IPS DF 19.7 (cell line): ENCODE measurements at regions not wholly inside any gene's neighbourhood (a gene's known extent, or its start where the extent isn't known, plus 50 kb on each side); places are given as distances from the start of the nearest gene placed in this dataset.
"Not testable (repeated sequence)": the region's sequence is repeated elsewhere in the genome, so short reads cannot be mapped to it uniquely, and the experiment has no call there.

Experiments used
- DNase-seq: peaks from one replicate; pipeline ENCODE4 v3.0.0-alpha.2; 2013; ENCODE audit warnings: low read depth, low spot score

DNA sequence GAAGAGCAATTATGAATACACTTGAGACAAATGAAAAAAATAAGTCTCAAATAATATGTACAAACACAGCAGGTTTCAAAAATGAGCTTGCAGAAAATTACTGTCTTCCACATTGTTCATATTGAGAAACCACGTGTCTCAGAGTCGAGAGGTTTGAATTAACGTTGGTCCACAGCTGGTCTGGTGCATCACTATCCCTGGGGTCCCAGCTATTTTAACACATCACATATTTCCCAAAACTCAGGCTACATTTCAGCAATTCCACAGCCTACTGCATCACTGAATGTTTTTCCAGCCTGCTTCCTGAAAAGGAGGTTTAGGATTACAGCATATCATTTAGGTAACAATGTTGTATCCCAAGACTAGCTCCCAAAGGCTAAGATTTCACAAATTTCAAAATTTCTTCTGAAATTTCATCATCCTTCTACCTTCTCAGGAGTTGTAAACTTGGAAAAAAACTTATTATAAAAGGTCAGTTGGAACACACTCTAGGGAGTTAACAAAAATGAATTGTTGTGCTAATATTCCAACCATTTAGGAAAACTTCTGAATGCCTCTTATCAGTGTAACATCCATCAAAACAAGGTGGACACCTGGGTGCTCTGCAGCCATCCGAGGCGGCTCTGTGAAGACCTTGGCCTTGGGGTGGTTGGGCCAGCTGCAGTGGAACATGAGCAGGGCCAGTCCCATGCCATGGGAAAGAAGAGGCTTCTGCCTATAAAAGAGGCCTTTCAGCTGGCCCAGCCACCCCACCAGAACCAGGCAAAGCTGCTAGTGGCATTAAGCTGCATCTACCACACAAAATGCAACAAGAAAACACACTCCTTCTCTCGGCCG lies 198.1 kb upstream of the RBBP8 start:
- DNase-seq, result no peak

DNA sequence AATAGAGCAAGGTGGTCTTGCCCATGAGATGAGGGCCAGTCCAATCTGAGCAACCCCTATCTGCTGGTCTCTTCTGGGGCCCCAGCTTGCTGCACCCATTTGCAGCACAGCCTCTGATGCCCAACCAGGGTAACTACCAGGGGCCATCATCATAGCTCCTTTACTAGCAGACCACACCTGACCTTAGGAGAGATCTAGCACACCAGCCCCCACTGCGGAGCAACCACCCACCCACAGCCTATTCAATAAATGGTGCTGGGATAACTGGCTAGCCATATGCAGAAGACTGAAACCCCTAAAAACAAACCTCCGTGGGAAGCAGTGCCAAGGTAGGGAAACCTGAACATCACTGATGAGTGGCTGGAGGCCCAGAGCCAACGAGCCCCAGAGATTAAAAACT lies 196.1 kb upstream of the RBBP8 start:
- no peak for DNase-seq

DNA sequence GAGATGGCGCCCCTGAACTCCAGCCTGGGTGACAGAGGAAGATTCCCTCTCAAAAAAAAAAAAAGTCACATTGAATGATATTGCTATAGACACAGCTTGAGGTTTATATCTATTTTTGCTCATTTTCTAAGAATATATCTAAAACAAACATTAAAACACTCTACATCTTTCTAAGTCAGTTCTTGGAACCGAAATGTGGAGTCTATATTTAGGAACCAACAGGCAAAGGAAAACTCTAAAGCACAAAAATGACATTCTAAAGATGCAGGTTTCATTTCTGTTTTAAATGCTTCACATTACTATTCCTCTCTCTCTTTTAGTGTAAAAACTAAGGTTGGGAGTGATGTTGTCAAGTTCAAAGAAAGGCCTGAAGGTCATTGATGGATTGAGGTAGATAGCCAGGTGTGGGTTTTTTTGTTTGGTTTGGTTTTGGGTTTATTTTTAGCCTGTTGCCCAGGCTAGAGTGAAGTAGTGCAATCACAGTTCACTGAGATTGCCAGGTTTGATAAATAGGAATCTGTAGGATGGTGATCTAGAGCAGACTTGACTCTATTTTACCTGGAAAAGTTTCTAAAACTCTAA lies 194.0 kb upstream of the RBBP8 start:
- no peak for DNase-seq

DNA sequence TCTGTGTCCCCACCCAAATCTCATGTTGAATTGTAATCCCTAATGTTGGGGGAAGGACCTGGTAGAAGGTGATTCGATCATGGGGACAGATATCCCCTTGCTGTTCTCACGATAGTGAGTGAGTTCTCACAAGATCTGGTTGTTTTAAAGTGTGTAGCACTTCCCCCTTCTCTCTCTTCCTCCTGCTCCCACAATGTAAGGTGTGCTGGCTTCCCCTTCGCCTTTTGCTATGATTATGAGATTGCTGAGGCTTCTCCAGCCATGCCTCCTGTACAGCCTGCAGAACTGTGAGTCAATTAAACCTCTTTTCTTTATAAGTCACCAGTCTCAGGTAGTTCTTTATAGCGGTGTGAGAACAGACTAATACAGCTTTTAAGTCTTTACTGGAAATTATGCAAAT lies 193.3 kb upstream of the RBBP8 start:
- DNase-seq, result no peak

DNA sequence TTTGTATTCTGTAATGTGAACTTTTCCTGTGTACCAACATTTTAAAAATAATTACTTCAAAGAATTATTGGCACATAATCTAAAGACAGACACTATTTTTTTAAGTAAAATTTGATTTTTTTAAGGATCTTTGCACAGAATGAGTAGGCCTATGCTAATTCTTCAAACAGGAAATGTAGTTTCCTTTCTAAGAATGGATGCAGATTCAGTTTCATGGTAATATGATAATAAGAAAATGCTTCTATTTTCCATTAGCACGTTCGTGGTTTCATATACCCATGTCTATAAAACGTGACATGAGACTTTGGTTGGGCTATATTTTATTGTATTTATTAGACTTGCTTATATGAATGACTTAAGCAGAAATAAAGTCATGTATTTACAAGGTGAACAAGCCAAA lies 191.8 kb upstream of the RBBP8 start:
- DNase-seq, result no peak

DNA sequence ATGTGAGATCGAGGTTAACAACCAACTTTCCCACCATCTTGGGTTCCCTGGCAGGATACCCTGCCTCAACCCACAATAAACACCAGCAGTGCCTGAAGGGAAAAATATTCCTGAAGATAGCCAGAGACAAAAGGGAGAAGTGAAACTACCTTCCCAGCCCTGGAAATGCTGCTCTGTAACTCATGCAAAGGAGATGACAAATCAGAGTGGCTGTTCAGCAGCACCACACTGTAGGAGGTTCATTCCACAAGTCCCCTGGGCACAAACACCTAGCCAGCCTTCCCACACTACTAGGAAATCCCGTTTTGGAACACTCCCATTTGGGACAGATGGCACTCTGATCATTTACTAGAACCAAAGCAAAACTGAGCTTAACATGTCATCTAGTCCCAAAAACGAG lies 190.7 kb upstream of the RBBP8 start:
- no peak for DNase-seq

DNA sequence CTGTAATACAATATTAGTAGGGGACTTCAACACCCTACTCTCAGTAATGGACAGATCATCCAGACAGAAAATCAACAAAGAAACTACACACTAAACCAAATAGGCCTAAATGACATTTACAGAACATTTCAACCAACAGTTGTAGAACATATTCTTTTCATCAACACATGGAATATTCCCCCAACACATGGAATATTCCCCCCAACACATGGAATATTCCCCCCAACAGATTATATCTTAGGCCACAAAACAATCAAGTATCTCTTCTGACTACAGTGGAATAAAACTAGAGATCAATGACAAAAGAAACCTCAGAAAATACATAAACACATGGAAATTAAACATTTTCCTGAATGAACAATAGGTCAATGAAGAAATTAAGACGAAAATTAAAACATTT lies 187.2 kb upstream of the RBBP8 start:
- DNase-seq, result no peak

DNA sequence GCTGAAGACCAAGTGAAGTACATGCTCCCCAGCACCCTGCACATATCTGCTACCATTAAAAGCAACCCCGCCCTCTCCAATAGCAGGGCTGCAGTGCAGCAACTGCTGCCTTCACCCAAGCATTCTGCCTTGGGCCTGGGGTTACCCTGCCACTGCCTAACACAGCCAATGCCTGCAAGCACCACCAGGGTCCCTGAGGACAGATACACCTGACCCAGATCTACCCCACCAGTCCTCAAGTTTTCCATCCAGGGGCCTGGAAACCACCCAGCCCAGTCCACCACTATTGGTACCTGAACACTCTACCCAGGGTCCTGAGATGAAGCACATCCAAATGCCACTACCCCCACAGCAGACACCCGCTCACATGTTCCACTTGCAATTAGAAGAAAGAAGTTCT lies 181.1 kb upstream of the RBBP8 start:
- no peak for DNase-seq

DNA sequence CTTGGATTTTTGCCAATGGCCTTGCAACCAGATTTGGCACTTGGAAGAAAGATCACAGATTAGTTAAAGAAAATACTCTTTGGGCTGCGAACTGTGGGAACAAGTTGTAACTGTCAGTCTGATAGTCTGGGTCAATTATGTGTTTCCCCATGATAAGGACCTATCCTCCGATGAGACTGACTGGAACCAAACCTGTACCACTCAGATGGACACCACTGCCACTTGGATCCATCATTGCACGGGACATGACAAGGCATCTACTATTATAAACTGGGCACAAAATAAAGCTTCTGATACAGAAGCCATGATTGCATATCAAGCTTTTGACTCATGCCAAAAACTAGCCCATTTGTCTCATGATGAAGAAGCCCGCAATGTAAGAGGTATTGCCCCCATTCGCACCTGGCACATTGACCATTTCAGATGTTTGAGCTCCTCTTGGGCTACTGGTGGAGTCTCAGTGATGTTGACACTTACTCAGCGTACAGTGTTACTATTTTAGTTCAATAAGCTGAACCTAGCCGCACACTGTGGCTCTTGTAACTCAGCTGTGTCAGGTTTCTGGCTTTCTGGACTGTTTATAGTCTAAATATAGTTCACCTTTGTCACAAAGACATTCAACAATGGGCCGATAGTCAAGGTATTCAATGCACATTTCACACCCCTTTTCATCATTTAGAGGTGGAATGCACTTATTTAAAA lies 179.8 kb upstream of the RBBP8 start:
- no peak for DNase-seq

DNA sequence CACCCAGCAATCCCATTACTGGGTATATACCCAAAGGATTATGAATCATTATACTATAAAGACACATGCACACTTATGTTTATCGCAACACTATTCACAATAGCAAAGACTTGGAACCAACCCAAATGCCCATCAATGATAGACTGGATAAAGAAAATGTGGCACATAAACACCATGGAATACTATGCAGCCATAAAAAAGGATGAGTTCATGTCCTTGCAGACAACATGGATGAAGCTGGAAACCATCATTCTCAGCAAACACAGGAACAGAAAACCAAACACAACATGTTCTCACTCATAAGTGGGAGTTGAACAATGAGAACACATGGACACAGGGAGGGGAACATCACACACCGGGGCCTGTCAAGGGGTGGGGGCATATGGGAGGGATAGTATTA lies 169.1 kb upstream of the RBBP8 start:
- DNase-seq, result not testable (repeated sequence)

DNA sequence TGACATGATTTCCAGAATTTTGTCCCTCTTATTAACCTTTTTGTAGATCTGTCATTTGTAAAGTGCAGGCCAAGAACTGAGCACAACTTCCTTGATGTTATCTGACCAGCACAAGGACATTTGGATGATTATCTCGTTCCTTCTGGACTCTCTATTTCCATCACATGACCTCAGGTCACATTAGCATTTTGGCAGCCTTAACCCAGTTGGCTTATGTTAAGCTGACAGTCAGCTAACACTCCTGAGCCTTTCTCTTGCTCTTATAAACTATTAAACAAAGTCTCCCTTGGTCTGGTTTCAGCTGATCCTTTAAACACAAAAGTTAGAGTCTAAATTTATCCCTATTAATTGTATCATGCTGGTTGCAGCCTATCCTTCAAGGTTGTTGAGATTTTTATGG lies 167.2 kb upstream of the RBBP8 start:
- no peak for DNase-seq

DNA sequence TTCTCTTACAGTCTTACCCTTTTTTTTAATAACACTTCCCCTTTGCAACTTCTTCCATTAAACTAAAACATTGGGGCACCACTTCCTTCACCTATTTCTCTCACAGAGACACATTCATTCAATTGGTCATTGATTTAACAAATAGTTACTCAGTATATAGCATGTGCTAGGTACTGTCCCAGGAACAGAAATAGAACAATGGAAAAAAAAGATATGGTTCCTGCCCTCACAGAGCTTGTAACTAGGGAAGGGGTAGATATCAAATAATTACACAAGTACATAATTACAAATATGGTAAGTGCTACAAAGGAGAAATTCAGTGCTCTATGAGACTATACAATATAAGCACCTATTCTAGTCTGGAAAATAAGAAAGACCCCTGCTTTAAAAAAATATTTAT lies 165.5 kb upstream of the RBBP8 start:
- no peak for DNase-seq

DNA sequence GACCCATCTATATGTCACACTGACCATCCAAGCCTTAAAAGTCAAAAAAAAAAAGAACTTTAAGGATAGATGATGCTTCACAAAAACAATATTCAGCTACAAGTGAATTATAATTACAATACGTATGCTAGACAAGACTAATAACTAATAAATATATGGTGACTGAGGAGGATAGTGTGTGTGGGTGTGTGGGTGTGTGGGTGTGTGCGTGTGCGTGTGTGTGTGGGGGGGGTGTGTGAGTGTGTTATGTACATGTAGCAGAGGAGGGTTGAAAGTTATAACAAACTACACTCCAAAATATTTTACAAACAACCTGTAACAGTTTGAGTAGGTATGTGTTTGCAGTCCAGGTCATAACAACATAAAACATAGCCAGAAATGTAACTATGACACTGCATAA lies 159.2 kb upstream of the RBBP8 start:
- no peak for DNase-seq

DNA sequence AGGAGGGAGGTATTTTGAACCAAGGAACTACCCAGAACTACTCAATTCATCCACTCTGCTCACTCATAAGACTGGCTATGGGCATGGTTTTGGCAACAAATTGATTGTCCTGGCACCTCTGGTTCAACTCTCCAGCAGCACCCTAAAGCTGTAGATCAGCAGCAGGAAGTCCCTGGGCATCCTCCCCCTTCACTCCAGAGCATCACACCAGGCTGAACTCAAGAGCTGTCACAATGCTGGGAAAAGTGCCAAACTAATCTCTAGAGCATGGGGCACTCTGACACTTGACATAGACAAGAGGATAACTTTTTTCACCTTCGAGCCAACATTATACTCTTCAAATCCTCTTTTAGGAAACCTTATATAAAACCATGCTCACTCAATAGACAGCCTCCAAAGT lies 154.1 kb upstream of the RBBP8 start:
- no peak for DNase-seq

DNA sequence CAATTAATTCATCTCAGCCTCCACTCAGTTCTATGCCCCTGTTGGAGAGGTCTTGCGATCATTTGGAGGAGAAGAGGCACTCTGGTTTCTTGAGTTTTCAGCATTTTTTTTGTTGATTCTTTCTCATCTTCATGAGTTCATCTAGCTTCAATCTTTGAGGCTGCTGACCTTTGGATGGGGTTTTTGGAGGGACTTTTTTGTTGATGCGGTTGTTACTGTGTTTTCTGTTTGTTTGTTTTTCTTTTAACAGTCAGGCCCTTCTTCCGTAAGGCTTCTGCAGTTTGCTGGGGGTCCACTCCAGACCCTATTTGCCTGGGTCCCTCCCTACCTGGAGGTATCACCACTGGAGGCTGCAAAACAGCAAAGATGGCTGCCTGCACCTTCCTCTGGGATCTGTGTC lies 149.9 kb upstream of the RBBP8 start:
- DNase-seq, result no peak

DNA sequence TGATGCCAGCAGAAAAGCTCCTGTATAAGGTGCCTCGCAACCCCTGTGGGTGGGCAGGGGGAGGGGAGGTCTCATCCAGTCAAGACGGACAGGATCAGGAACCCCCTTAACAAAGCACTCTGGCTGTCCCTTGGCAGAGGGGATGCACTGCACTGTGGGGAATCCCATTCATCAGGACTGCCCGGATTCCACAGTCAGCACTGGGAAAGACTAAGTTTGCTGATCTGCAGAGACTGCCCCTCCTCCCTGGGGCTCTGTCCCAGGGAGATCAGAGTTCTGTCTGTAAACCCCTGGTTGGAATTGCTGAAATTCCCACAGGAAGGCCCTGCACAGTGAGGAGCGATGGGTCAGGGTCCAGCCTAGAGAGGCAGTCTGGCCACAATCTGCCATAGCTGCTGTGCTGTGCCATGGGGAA lies 149.5 kb upstream of the RBBP8 start:
- DNase-seq, result no peak

DNA sequence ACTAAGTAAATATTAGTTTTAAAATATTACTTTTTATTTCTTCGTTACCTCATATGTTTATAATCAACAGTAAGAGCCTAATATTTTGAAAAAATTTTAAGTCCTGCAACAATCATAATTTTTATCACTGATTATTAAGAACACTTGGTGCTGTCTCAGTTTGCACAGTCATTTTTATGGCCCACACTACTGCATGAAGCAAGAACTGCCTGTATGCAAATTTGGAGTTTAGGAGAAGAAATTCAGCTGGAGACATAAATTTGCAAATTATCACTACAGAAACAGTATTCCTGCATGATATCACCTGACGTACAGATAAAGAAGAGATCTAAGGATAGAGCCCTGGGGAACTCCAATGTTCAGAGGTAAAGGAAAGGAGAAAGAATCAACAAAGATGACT lies 144.1 kb upstream of the RBBP8 start:
- no peak for DNase-seq

DNA sequence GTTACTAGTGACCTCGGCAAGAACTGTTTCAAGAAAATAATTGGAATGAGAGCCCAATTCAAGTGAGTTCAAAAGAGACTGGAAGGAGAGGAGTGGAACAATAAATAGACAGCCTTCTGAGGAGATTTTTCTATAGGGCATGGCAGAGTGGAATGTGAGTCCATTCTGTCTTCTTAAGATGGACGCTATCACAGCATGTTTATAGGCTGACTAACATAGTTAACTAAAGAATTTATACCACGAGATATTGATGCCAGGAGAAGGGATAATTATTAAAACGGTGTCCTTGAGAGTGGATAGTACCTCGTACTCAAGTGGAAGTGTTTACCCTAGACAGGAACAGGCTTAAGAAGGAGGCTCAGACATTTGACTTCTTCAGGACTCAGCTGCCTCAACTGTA lies 143.5 kb upstream of the RBBP8 start:
- DNase-seq, result no peak

DNA sequence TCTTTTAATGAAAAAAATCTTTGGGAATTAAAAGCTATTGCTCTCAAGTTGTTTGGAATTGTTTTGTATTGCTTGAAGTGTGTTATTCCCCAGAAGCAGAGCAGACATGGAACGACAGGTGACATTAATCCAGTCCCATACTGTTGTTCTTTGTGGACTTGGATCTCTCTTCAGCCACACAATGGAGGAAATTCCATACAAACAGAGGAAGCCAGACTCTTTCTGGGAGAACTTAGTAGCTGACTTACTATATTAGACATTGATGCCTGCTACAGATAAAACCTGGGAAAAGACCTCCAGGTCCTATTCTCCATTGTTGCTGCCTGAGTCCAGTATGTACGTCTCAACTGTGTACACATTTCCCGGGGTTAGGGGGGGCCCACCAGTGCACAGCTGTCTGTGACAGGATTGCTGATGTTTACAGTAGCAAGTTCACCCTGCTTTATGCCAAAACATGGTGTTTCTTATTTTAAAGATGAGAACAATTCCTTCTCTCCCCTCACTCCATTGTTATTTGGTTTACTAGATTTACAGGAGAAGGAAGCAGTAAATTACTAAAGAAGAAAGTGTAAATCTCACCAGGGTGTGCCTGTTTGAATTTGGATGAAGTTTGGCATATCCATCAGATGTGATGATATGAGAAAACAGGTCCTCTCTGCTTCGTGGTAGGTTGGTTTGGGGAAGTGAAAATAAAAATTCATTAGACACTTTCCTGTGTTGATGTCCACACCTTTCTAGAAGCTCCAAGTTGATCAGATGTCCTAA lies 142.4 kb upstream of the RBBP8 start:
- DNase-seq, result no peak

DNA sequence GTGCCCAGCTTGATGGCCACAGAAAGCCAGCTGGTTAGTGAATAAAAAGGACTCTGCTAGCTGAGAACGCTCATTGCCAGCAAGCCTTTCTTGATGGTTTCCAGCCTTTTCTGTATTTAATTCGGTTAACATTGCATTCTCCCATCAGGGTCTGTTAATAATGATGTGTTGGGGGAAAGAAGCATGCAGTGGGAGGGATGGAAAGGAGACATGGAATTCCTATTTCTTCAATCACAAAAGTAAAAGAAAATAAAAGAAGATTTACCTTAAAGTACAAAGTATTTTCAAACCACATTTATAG lies 141.9 kb upstream of the RBBP8 start:
- no peak for DNase-seq

DNA sequence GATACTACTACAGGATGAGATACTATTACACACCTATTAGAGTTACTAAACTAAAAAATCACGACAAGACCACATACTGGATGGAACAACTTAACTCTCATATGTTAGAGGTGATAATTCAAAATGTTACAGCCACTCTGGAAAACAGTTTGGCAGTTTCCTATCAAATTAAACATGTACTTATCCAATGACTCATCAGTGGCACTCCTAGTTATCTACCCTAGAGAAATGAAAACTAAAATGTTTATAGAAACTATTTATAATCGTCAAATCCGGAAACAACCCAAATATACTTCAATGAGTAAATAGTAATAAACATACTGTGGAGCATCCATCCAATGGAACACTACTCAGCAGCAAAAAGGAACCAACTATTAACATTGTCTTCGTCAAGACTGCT lies 137.0 kb upstream of the RBBP8 start:
- no peak for DNase-seq

DNA sequence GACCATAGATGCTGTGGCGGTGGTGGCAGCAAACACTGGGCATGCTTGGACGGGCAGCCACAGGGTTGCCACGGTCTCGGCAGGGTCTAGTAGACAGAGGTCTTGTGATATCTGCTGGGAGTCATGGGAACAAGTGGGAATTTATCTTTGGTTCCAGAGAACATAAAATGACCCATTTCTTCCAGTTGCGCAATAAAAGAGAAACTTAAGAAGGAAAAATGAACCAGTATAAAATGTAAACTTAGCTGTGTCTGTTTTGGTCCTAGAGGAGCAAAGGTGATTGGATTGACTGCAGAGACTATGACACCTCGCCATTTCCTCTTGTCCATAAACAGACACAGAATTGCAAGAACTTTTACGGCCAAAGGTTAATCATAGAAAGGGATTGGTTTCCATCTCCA lies 132.6 kb upstream of the RBBP8 start:
- no peak for DNase-seq
